ENCODE measurements at regions not wholly inside any gene's neighbourhood (a gene's known extent, or its start where the extent isn't known, plus 50 kb on each side); places are given as distances from the start of the nearest gene placed in this dataset.

GRCh38 chr5:123720339-123720738 is 208.4 kb downstream of the CSNK1G3 start:
- no peaks in the 10 kb centered on the region for H3K27me3 ChIP-seq (ENCODE audit: insufficient read depth, low read length)
- no peak overlapping the region for H4K91ac ChIP-seq (ENCODE audit: insufficient read length, low read depth, low read length)
- Mint-ChIP-seq H3K4me3 (no peak overlapping the region), H3K27me3 (ENCODE audit: low read depth) (no peaks in the 10 kb centered on the region), H3K27ac (no peak overlapping the region), H3K36me3 (ENCODE audit: insufficient read depth in 1 of 3, low read depth in 3 of 3) (peaks cover 0 to 2% (median 0%) of the 10 kb centered on the region in 3 experiments; a peak in 1 of 7 replicates), H3K9me3 (peaks cover 0 to 3% of the 10 kb centered on the region in 2 experiments; a peak in 1 of 5 replicates), H3K4me1 (no peaks in the 10 kb centered on the region)
- no peak overlapping the region for H3K9ac ChIP-seq (ENCODE audit: extremely low read depth, insufficient read length, low read length)
- no peak overlapping the region for H3K23ac ChIP-seq (ENCODE audit: insufficient read length, low read depth, low read length)
- H4K5ac ChIP-seq (ENCODE audit: insufficient read length, low read depth, low read length) = no peak overlapping the region
- TF ChIP-seq CTCF (conservative IDR thresholded peaks at IDR 0.05) = no peak
- H3K23me2 ChIP-seq (ENCODE audit: insufficient read length, low read depth, low read length, poor library complexity, severe bottlenecking) = no peaks in the 10 kb centered on the region
- no peak overlapping the region for H2AK5ac ChIP-seq (ENCODE audit: insufficient read length, low read length)
- no peak overlapping the region for H3K56ac ChIP-seq (ENCODE audit: insufficient read length, low read depth, low read length)
- H3K4ac ChIP-seq (ENCODE audit: low read depth, low read length) = no peak overlapping the region
- no peak overlapping the region for H2BK20ac ChIP-seq (ENCODE audit: low read depth, low read length, poor library complexity, severe bottlenecking)
- no peak overlapping the region for H2AFZ ChIP-seq (ENCODE audit: low read length)
- no peak overlapping the region for H2BK15ac ChIP-seq (ENCODE audit: low read depth, low read length)
- H3K9me3 ChIP-seq (ENCODE audit: control insufficient read depth, low read depth, low read length) = no peaks in the 10 kb centered on the region
- no peak overlapping the region for H3K14ac ChIP-seq (ENCODE audit: insufficient read depth, low read length)
- no peak for DNase-seq
- no peak overlapping the region for H2BK120ac ChIP-seq (ENCODE audit: low read depth, low read length, poor library complexity, severe bottlenecking)
- no peaks in the 10 kb centered on the region for H3K4me1 ChIP-seq (ENCODE audit: insufficient read depth, low read length)
- H3T11ph ChIP-seq (ENCODE audit: low read length) = no peak overlapping the region
- H3K79me2 ChIP-seq (ENCODE audit: insufficient read depth, low read length) = no peaks in the 10 kb centered on the region
- no peak overlapping the region for H2BK5ac ChIP-seq (ENCODE audit: insufficient read length, low read length)
- no peak overlapping the region for H3K27ac ChIP-seq (ENCODE audit: insufficient read length, low read depth, low read length)
- H3K79me1 ChIP-seq (ENCODE audit: insufficient read depth, low read depth, low read length, poor library complexity, severe bottlenecking) = no peaks in the 10 kb centered on the region
- H3K18ac ChIP-seq (ENCODE audit: insufficient read length, low read depth, low read length) = no peak overlapping the region
- no peak overlapping the region for H2BK12ac ChIP-seq (ENCODE audit: insufficient read length, low read depth, low read length)
- no peak overlapping the region for H3K4me2 ChIP-seq (ENCODE audit: insufficient read depth, insufficient read length, low read length)
- no peaks in the 10 kb centered on the region for H4K20me1 ChIP-seq (ENCODE audit: control insufficient read depth, insufficient read depth, insufficient read length)
- H4K8ac ChIP-seq (replicated peaks; ENCODE audit: insufficient read length, low read depth, low read length) = no peak overlapping the region
